Adrenal gland (tissue), 9 donors: ENCODE measurements at regions not wholly inside any gene's neighbourhood (a gene's known extent, or its start where the extent isn't known, plus 50 kb on each side); places are given as distances from the start of the nearest gene placed in this dataset.

ENCODE experiments used
- DNase-seq, 7 donors: peaks; one replicate each; pipeline ENCODE4 v3.0.0-alpha.2; 2019 to 2020
- H3K27ac ChIP-seq, 5 donors: fragments of 200-600 bp; sonication (generic) in 4 of 5; 1 replicate in 3 of 5; 2 replicates in 2 of 5; pipeline versions ENCODE4 v1.5.1 to v1.8.0; 2016 to 2020; ENCODE audit warnings: mild to moderate bottlenecking in 1 of 5
- H3K27me3 ChIP-seq: fragments of 200-600 bp; 2 replicates; pipeline ENCODE4 v1.8.0; 2021
- H3K36me3 ChIP-seq, 2 donors: fragments of 200-600 bp; replicated peaks in 1 of 2; 1 replicate in 1 of 2; 2 replicates in 1 of 2; pipeline versions ENCODE4 v1.5.1 to v1.8.0; 2018 to 2022
- H3K4me1 ChIP-seq, 2 donors: fragments of 200-600 bp; replicated peaks in 1 of 2; 1 replicate in 1 of 2; 2 replicates in 1 of 2; pipeline versions ENCODE4 v1.5.1 to v1.8.0; 2018 to 2021
- H3K4me3 ChIP-seq, 4 donors: fragments of 200-600 bp; sonication (generic) in 3 of 4; one replicate each; pipeline ENCODE4 v1.5.1; 2016 to 2018
- H3K9me3 ChIP-seq, 3 donors: fragments of 200-600 bp; sonication (generic) in 1 of 3; replicated peaks in 1 of 3; 1 replicate in 2 of 3; 2 replicates in 1 of 3; pipeline versions ENCODE4 v1.5.1 to v1.8.0; 2016 to 2021
- POLR2A ChIP-seq, 2 donors: fragments of 450-650 bp; IDR thresholded peaks; one replicate each; pipeline ENCODE4 v1.6.1; 2017; ENCODE audit warnings: antibody characterized with exemption in 2 of 2, mild to moderate bottlenecking in 2 of 2, moderate library complexity in 1 of 2
- WGBS, 4 donors: extraction: QIAGEN DNeasy Blood & Tissue Kit in 2 of 4; methylation state at CpG; one replicate each; pipeline versions ENCODE4 v1.1.5 to v1.1.7; 2013 to 2017; 5-methylcytosine and 5-hydroxymethylcytosine counted together
- intact Hi-C, 2 donors: fragments of 100-400 bp; cut with DNase I; formaldehyde crosslinking; loops; one replicate each; pipeline versions ENCODE4 v1.14.1 to v1.15.0; 2022 to 2023
- TF ChIP-seq, protein P1 (sequence below), 6 experiments: fragments of 450-650 bp in 4 of 6; fragments of 200-600 bp in 2 of 6; sonication (generic) in 1 of 6; IDR thresholded peaks; 1 replicate in 5 of 6; 2 replicates in 1 of 6; pipeline versions ENCODE4 v1.5.1 to v1.8.0; 2016 to 2021; ENCODE audit warnings: antibody characterized with exemption in 6 of 6, mild to moderate bottlenecking in 2 of 6, moderate library complexity in 1 of 6
- donor health status: healthy with polysubstance abuse.
- donor health status: Bipolar disorder and iron deficiency.
- donor health status: DM: yes; HTN: yes; CAD: no.
- donor health status: DM: no; HTN: no; CAD: no.
- donor health status: DM: no; HTN: no; CAD: no.

DNA sequence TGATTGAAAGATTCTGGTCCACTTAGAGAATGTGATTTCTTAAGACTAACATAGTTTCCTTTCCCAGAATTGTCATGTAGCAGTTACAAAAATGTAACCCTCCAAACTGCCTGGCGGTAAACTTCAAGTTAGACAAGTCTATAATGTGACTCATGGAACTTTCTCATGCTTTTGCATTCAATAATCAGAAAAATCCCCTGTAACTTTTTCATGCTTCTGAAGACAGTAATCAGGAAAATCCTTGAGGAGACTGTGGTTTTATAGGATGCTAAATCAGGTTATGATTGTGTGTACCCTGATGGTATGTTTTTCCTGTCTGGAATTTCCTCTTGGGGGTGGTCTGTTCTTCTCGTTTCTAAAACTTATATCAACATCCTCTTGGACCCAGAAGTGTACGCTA lies 74.0 kb upstream of the RARB start:
- no peaks in the 10 kb centered on the region for H3K9me3 ChIP-seq
- 60 to 72% (median 65%) methylated on average over 3 of the region's 3 CpGs for WGBS, 4 donors
- intact Hi-C loops = no loop called here
- no peak overlapping the region for H3K4me3 ChIP-seq
- no peak overlapping the region for H3K27ac ChIP-seq
- DNase-seq = no peak
- peaks cover 0 to 6% of the 10 kb centered on the region in 2 donors for H3K4me1 ChIP-seq
- no peaks in the 10 kb centered on the region for H3K36me3 ChIP-seq
- H3K27me3 ChIP-seq = no peaks in the 10 kb centered on the region
- TF ChIP-seq POLR2A (IDR thresholded peaks at IDR 0.05) = no peak
- TF ChIP-seq, protein P1, sequence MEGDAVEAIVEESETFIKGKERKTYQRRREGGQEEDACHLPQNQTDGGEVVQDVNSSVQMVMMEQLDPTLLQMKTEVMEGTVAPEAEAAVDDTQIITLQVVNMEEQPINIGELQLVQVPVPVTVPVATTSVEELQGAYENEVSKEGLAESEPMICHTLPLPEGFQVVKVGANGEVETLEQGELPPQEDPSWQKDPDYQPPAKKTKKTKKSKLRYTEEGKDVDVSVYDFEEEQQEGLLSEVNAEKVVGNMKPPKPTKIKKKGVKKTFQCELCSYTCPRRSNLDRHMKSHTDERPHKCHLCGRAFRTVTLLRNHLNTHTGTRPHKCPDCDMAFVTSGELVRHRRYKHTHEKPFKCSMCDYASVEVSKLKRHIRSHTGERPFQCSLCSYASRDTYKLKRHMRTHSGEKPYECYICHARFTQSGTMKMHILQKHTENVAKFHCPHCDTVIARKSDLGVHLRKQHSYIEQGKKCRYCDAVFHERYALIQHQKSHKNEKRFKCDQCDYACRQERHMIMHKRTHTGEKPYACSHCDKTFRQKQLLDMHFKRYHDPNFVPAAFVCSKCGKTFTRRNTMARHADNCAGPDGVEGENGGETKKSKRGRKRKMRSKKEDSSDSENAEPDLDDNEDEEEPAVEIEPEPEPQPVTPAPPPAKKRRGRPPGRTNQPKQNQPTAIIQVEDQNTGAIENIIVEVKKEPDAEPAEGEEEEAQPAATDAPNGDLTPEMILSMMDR (IDR thresholded peaks at IDR 0.05) = no peak

DNA sequence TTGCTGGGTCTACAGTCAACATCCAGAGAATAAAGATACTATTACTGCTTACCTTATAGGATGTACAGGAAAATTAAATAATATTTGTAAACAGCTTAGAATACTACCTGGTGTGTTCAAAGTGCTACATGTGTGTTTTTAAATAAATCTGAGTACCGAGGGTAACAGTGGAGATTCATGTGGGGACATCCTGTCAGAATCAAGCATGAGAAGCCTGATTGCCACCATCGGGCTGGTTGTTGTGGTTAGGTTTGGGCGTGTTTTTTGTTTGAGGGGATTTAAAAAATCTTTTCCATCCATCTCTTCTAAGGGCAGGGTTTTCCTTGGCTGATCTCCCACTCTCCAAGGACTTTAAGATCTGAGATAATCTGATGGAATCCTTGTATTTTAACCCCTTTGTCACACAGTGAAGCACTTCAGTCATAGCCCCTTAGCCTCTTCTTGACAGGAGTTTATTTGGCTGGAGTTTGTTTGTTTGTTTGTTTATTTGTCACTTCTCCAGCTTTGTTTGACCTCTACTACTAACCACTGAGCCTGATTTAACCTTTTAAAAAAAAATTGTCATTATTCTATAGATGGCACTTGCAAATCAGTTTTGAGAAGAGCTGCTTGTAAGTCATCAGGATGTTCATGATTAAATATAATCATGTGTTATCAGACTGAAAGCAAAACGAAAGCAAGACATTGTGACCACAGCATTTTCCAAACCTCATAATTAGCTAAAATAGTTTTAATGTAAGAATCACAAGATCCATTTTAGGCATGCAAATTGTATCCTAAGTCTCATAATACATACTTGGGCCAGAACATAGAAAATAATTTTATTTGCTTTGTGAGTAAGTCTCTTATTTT lies 72.8 kb upstream of the RARB start:
- no peaks in the 10 kb centered on the region for H3K36me3 ChIP-seq
- H3K27ac ChIP-seq = no peak overlapping the region
- TF ChIP-seq, protein P1 (IDR thresholded peaks at IDR 0.05) = no peak
- TF ChIP-seq POLR2A (IDR thresholded peaks at IDR 0.05) = no peak
- no peak for DNase-seq
- H3K4me1 ChIP-seq = peaks cover 0 to 6% of the 10 kb centered on the region in 2 donors
- intact Hi-C loops = no loop called here
- no peaks in the 10 kb centered on the region for H3K9me3 ChIP-seq
- H3K27me3 ChIP-seq = no peaks in the 10 kb centered on the region
- 20 to 45% (median 29%) methylated on average over 4 of the region's 4 CpGs for WGBS, 4 donors
- peak overlapping the region in 1 of 4 donors; percentile 16 for H3K4me3 ChIP-seq

DNA sequence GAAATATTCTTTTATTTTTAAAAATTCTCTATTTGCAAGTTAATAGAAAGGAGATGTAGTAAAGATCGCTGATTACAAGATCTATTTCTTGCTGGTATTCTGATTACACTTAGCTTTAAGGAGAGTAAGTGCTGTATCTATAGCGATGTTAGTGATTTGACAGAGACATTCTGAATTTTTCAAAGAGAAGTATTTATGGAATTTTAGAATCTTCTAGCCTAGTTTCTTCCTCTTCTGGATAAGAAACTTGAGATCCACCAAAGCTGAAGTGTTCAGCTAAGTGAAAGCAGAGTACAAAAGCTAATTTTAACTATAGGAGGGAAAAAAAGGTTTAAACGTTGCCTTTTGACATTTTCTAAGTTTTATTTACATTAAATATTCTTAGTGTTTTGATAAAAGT lies 72.1 kb upstream of the RARB start:
- WGBS, 4 donors = 51 to 58% (median 54%) methylated on average over 3 of the region's 3 CpGs
- peak overlapping the region in 1 of 4 donors; percentile 16 for H3K4me3 ChIP-seq
- DNase-seq = no peak
- intact Hi-C loops = no loop called here
- no peaks in the 10 kb centered on the region for H3K27me3 ChIP-seq
- no peaks in the 10 kb centered on the region for H3K9me3 ChIP-seq
- H3K36me3 ChIP-seq = no peaks in the 10 kb centered on the region
- TF ChIP-seq POLR2A (IDR thresholded peaks at IDR 0.05) = no peak
- TF ChIP-seq, protein P1 (IDR thresholded peaks at IDR 0.05) = no peak
- H3K4me1 ChIP-seq = peaks cover 0 to 6% of the 10 kb centered on the region in 2 donors
- no peak overlapping the region for H3K27ac ChIP-seq

DNA sequence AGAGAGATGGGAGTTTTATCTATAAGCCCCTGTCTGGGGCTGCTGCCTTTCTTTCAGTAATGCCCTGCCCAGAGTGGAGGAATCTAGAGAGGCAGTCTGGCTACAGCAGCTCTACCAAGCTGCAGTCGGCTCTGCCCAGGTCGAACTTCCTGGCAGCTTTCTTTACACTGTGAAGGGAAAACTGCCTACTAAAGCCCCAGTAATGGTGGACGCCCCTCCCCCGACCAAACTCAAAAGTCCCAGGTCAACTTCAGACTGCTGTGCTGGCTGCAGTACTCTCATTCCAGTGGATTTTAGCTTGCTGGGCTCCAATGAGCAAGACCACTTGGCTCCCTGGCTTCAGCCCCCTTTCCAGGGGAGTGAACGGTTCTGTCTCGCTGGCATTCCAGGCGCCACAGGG lies 65.9 kb upstream of the RARB start:
- Histone ChIP-seq H3K27me3 (no peaks in the 10 kb centered on the region), H3K27ac (no peak overlapping the region), H3K4me3 (no peak overlapping the region), H3K9me3 (no peaks in the 10 kb centered on the region), H3K36me3 (no peaks in the 10 kb centered on the region), H3K4me1 (no peaks in the 10 kb centered on the region)
- intact Hi-C loops = no loop called here
- 60 to 83% (median 72%) methylated on average over 7 of the region's 7 CpGs for WGBS, 4 donors
- DNase-seq = no peak
- no peak for TF ChIP-seq POLR2A (IDR thresholded peaks at IDR 0.05)
- TF ChIP-seq, protein P1 (IDR thresholded peaks at IDR 0.05) = no peak
